HEK293 (cell line): ENCODE measurements at regions not wholly inside any gene's neighbourhood (a gene's known extent, or its start where the extent isn't known, plus 50 kb on each side); places are given as distances from the start of the nearest gene placed in this dataset.

Experiments
- CTCF ChIA-PET: fragments of 350-600 bp; formaldehyde crosslinking; extraction: SDS; loops from one replicate; lab custom pipeline; 2021; ENCODE audit warnings: antibody characterized with exemption; lab: Yijun Ruan, JAX
- POLR2A ChIA-PET: fragments of 300-600 bp; formaldehyde crosslinking; extraction: SDS; loops from one replicate; lab custom pipeline; 2020; ENCODE audit warnings: antibody characterized with exemption, inconsistent platforms; lab: Yijun Ruan, JAX
- H3K27ac ChIP-seq: fragments of 200-500 bp; sonication (Bioruptor generic); 2 replicates; pipeline ENCODE4 v1.5.1; 2014; ENCODE audit warnings: low read depth, low read length, control low read depth, inconsistent platforms; ENCODE audit errors: extremely low read depth
- H3K36me3 ChIP-seq, 2 experiments: fragments of 200-500 bp in 1 of 2; sonication (Bioruptor generic) in 1 of 2; 1 replicate in 1 of 2; 2 replicates in 1 of 2; pipeline ENCODE4 v1.5.1; 2014 to 2017; ENCODE audit warnings: inconsistent platforms in 2 of 2, low read length in 2 of 2; ENCODE audit not compliant: control insufficient read depth in 2 of 2, insufficient read depth in 1 of 2
- H3K4me1 ChIP-seq: fragments of 200-500 bp; sonication (Bioruptor generic); 2 replicates; pipeline ENCODE4 v1.5.1; 2014; ENCODE audit warnings: mild to moderate bottlenecking, low read length, inconsistent platforms; ENCODE audit not compliant: control insufficient read depth, insufficient read depth
- H3K4me3 ChIP-seq: 2 replicates; pipeline ENCODE4 v1.5.1; 2011; ENCODE audit warnings: low read depth, mild to moderate bottlenecking, control low read depth, low read length, moderate library complexity
- H3K9me3 ChIP-seq: fragments of 200-500 bp; sonication (Bioruptor generic); 2 replicates; pipeline ENCODE4 v1.5.1; 2014; ENCODE audit warnings: low read depth, low read length, inconsistent platforms; ENCODE audit not compliant: control insufficient read depth, insufficient read depth
- GLI2 ChIP-seq: fragments of 450-650 bp; formaldehyde crosslinking; IDR thresholded peaks from 2 replicates; pipeline ENCODE4; 2017; ENCODE audit warnings: missing biosample characterization, missing genetic modification characterization, low read depth, borderline replicate concordance
- HOXA7 ChIP-seq: sonication (generic); formaldehyde crosslinking; IDR thresholded peaks from 2 replicates; pipeline ENCODE4 v1.8.1; 2022; ENCODE audit warnings: missing genetic modification reagents, borderline replicate concordance
- KLF7 ChIP-seq: fragments of 450-650 bp; formaldehyde crosslinking; IDR thresholded peaks from 2 replicates; pipeline ENCODE4 v1.5.1; 2016; ENCODE audit warnings: missing biosample characterization, missing genetic modification characterization, borderline replicate concordance
- KLF8 ChIP-seq: fragments of 450-650 bp; formaldehyde crosslinking; IDR thresholded peaks from 2 replicates; pipeline ENCODE4 v1.5.1; 2016; ENCODE audit warnings: missing biosample characterization, missing genetic modification characterization
- PRDM1 ChIP-seq: fragments of 450-650 bp; formaldehyde crosslinking; IDR thresholded peaks from 2 replicates; pipeline ENCODE4; 2016; ENCODE audit warnings: missing biosample characterization, missing genetic modification characterization
- SALL2 ChIP-seq: fragments of 450-650 bp; formaldehyde crosslinking; IDR thresholded peaks from 2 replicates; pipeline ENCODE4 v1.5.0; 2017; ENCODE audit warnings: missing biosample characterization, mild to moderate bottlenecking, missing genetic modification characterization, borderline replicate concordance
- SCRT2 ChIP-seq: fragments of 450-650 bp; formaldehyde crosslinking; IDR thresholded peaks from 2 replicates; pipeline ENCODE4 v1.5.1; 2016; ENCODE audit warnings: missing biosample characterization, missing genetic modification characterization
- SP7 ChIP-seq: fragments of 450-650 bp; formaldehyde crosslinking; IDR thresholded peaks from 2 replicates; pipeline ENCODE4 v1.5.1; 2016; ENCODE audit warnings: missing biosample characterization, missing genetic modification characterization
- ZFP41 ChIP-seq: fragments of 450-650 bp; formaldehyde crosslinking; IDR thresholded peaks from 2 replicates; pipeline ENCODE4 v1.5.1; 2016; ENCODE audit warnings: missing biosample characterization, missing genetic modification characterization, borderline replicate concordance
- ZNF112 ChIP-seq: fragments of 450-650 bp; formaldehyde crosslinking; IDR thresholded peaks from 2 replicates; pipeline ENCODE4 v1.5.0; 2017; ENCODE audit warnings: missing biosample characterization, missing genetic modification characterization
- ZNF138 ChIP-seq: fragments of 450-650 bp; formaldehyde crosslinking; IDR thresholded peaks from 2 replicates; pipeline ENCODE4 v1.5.1; 2016; ENCODE audit warnings: missing biosample characterization, missing genetic modification characterization, borderline replicate concordance
- ZNF174 ChIP-seq: fragments of 450-650 bp; formaldehyde crosslinking; IDR thresholded peaks from 2 replicates; pipeline ENCODE4 v1.5.0; 2017; ENCODE audit warnings: missing biosample characterization, mild to moderate bottlenecking, missing genetic modification characterization
- ZNF202 ChIP-seq: fragments of 450-650 bp; formaldehyde crosslinking; IDR thresholded peaks from 2 replicates; pipeline ENCODE4 v1.5.1; 2016; ENCODE audit warnings: missing biosample characterization, missing genetic modification characterization, borderline replicate concordance
- ZNF223 ChIP-seq: fragments of 450-650 bp; formaldehyde crosslinking; IDR thresholded peaks from 2 replicates; pipeline ENCODE4 v1.5.1; 2016; ENCODE audit warnings: missing biosample characterization, missing genetic modification characterization
- ZNF239 ChIP-seq: fragments of 450-650 bp; formaldehyde crosslinking; IDR thresholded peaks from 2 replicates; pipeline ENCODE4 v1.5.1; 2016; ENCODE audit warnings: missing biosample characterization, missing genetic modification characterization
- ZNF341 ChIP-seq: fragments of 450-650 bp; formaldehyde crosslinking; IDR thresholded peaks from 2 replicates; pipeline ENCODE4; 2016; ENCODE audit warnings: low read depth, missing biosample characterization, missing genetic modification characterization
- ZNF350 ChIP-seq: fragments of 450-650 bp; formaldehyde crosslinking; IDR thresholded peaks from 2 replicates; pipeline ENCODE4 v1.5.0; 2017; ENCODE audit warnings: missing biosample characterization, mild to moderate bottlenecking, missing genetic modification characterization
- ZNF354C ChIP-seq: fragments of 450-650 bp; formaldehyde crosslinking; IDR thresholded peaks from 2 replicates; pipeline ENCODE4 v1.5.1; 2016; ENCODE audit warnings: missing biosample characterization, missing genetic modification characterization, low read depth, borderline replicate concordance
- ZNF521 ChIP-seq: fragments of 450-650 bp; formaldehyde crosslinking; IDR thresholded peaks from 2 replicates; pipeline ENCODE4 v1.5.1; 2017; ENCODE audit warnings: missing biosample characterization, mild to moderate bottlenecking, missing genetic modification characterization
- ZNF560 ChIP-seq: fragments of 450-650 bp; formaldehyde crosslinking; IDR thresholded peaks from 2 replicates; pipeline ENCODE4 v1.5.1; 2017; ENCODE audit warnings: missing biosample characterization, missing genetic modification characterization, borderline replicate concordance
- ZNF571 ChIP-seq: fragments of 450-650 bp; formaldehyde crosslinking; IDR thresholded peaks from 2 replicates; pipeline ENCODE4 v1.5.0; 2017; ENCODE audit warnings: missing biosample characterization, missing genetic modification characterization
- ZNF585B ChIP-seq: fragments of 450-650 bp; formaldehyde crosslinking; IDR thresholded peaks from 2 replicates; pipeline ENCODE4 v1.5.1; 2016; ENCODE audit warnings: missing biosample characterization, missing genetic modification characterization
- ZNF626 ChIP-seq: fragments of 450-650 bp; sonication (Bioruptor Pico); formaldehyde crosslinking; IDR thresholded peaks from 2 replicates; pipeline ENCODE4 v1.5.1; 2018; ENCODE audit warnings: missing biosample characterization, missing genetic modification characterization, inconsistent platforms
- ZNF654 ChIP-seq: fragments of 450-650 bp; formaldehyde crosslinking; IDR thresholded peaks from 2 replicates; pipeline ENCODE4 v1.5.1; 2016; ENCODE audit warnings: low read depth, missing biosample characterization, missing genetic modification characterization
- ZNF670 ChIP-seq: fragments of 450-650 bp; formaldehyde crosslinking; IDR thresholded peaks from 2 replicates; pipeline ENCODE4 v1.5.1; 2016; ENCODE audit warnings: missing biosample characterization, missing genetic modification characterization, low read depth
- ZNF677 ChIP-seq: fragments of 450-650 bp; IDR thresholded peaks from 2 replicates; pipeline ENCODE4 v1.5.0; 2018; ENCODE audit warnings: missing biosample characterization, mild to moderate bottlenecking, missing genetic modification characterization, moderate library complexity
- ZNF707 ChIP-seq: fragments of 450-650 bp; formaldehyde crosslinking; IDR thresholded peaks from 2 replicates; pipeline ENCODE4 v1.5.1; 2016; ENCODE audit warnings: missing biosample characterization, missing genetic modification characterization
- ZNF837 ChIP-seq: fragments of 450-650 bp; formaldehyde crosslinking; IDR thresholded peaks from 2 replicates; pipeline ENCODE4 v1.5.1; 2016; ENCODE audit warnings: missing biosample characterization, missing genetic modification characterization
- TF ChIP-seq, protein P1 (sequence below): fragments of 450-650 bp; formaldehyde crosslinking; IDR thresholded peaks from 2 replicates; pipeline ENCODE4 v1.5.1; 2016; ENCODE audit warnings: missing biosample characterization, missing genetic modification characterization
- TF ChIP-seq, protein P2 (sequence below): fragments of 450-650 bp; formaldehyde crosslinking; IDR thresholded peaks from 2 replicates; pipeline ENCODE4 v1.5.1; 2016; ENCODE audit warnings: missing biosample characterization, missing genetic modification characterization
- TF ChIP-seq, protein P3 (sequence below): fragments of 450-650 bp; formaldehyde crosslinking; IDR thresholded peaks from 2 replicates; pipeline ENCODE4 v1.5.1; 2016; ENCODE audit warnings: missing biosample characterization, missing genetic modification characterization
- TF ChIP-seq, protein P4 (sequence below): IDR thresholded peaks from 2 replicates; pipeline ENCODE4 v1.6.1; 2011; ENCODE audit warnings: mild to moderate bottlenecking, low read depth, low read length, borderline replicate concordance

DNA sequence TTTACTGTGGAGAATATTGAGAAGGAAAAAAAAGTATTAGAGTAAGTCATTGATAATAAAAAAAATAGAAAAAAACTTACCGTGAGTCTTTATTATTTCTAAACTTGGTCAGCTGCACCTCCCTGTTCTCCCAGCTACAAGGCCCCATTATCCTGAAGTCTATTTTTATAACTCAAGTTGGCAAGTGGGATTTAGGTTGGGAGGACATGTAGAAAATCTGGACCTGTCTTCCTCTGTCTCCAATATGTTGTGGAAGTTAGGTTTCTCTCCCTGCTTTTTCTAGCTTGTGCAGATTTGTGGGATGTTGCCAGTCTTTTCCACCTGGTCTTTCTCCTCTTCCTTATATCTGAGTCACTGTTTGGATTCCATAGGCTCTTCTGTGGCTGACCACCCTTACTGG is 361.4 kb downstream of the HLX start:
- H3K4me1 ChIP-seq = no peaks in the 10 kb centered on the region; the same call in 1 of the 2 replicates
- TF ChIP-seq ZNF174 (no peak), ZNF341 (tag by site-specific recombination) (no peak), PRDM1 (tag by site-specific recombination) (no peak), ZNF571 (tag by site-specific recombination) (no peak), KLF7 (tag by site-specific recombination) (no peak), GLI2 (no peak), ZNF239 (tag by site-specific recombination) (no peak), SALL2 (tag by site-specific recombination) (no peak), ZNF626 (tag by site-specific recombination) (no peak), ZNF223 (tag by site-specific recombination) (no peak), ZNF350 (tag by site-specific recombination) (no peak), ZNF202 (tag by site-specific recombination) (no peak), ZNF112 (tag by site-specific recombination) (no peak), SP7 (tag by site-specific recombination) (no peak), ZNF670 (tag by site-specific recombination) (no peak), ZNF560 (tag by site-specific recombination) (no peak), ZNF138 (no peak)
- TF ChIP-seq, protein P1, sequence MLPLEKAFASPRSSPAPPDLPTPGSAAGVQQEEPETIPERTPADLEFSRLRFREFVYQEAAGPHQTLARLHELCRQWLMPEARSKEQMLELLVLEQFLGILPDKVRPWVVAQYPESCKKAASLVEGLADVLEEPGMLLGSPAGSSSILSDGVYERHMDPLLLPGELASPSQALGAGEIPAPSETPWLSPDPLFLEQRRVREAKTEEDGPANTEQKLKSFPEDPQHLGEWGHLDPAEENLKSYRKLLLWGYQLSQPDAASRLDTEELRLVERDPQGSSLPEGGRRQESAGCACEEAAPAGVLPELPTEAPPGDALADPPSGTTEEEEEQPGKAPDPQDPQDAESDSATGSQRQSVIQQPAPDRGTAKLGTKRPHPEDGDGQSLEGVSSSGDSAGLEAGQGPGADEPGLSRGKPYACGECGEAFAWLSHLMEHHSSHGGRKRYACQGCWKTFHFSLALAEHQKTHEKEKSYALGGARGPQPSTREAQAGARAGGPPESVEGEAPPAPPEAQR = no peak
- TF ChIP-seq, protein P2, sequence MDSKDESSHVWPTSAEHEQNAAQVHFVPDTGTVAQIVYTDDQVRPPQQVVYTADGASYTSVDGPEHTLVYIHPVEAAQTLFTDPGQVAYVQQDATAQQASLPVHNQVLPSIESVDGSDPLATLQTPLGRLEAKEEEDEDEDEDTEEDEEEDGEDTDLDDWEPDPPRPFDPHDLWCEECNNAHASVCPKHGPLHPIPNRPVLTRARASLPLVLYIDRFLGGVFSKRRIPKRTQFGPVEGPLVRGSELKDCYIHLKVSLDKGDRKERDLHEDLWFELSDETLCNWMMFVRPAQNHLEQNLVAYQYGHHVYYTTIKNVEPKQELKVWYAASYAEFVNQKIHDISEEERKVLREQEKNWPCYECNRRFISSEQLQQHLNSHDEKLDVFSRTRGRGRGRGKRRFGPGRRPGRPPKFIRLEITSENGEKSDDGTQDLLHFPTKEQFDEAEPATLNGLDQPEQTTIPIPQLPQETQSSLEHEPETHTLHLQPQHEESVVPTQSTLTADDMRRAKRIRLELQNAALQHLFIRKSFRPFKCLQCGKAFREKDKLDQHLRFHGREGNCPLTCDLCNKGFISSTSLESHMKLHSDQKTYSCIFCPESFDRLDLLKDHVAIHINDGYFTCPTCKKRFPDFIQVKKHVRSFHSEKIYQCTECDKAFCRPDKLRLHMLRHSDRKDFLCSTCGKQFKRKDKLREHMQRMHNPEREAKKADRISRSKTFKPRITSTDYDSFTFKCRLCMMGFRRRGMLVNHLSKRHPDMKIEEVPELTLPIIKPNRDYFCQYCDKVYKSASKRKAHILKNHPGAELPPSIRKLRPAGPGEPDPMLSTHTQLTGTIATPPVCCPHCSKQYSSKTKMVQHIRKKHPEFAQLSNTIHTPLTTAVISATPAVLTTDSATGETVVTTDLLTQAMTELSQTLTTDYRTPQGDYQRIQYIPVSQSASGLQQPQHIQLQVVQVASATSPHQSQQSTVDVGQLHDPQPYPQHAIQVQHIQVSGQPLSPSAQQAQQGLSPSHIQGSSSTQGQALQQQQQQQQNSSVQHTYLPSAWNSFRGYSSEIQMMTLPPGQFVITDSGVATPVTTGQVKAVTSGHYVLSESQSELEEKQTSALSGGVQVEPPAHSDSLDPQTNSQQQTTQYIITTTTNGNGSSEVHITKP (tag by site-specific recombination) = no peak
- TF ChIP-seq, protein P3, sequence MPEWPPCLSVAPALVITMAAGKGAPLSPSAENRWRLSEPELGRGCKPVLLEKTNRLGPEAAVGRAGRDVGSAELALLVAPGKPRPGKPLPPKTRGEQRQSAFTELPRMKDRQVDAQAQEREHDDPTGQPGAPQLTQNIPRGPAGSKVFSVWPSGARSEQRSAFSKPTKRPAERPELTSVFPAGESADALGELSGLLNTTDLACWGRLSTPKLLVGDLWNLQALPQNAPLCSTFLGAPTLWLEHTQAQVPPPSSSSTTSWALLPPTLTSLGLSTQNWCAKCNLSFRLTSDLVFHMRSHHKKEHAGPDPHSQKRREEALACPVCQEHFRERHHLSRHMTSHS (tag by site-specific recombination) = no peak
- POLR2A ChIA-PET = no interaction called here

DNA sequence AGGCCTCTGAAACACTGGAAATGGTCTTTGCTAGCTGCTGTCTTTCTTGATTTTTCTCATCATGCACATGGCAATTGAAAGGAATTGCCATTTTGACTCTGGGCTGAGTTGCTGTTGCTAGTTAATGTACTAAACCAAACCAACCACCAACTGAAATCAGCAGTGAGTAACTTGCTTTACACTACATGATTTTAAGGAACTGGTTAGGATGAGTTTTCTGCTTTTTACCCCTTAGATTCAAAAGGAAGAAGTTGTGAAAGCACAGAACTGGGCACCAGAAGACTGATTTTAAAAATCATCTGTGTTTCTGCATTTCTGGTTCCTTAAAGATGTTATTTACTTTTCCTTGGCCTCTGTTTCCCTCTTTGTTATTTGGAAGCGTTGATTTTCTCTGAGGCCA is 361.9 kb downstream of the HLX start:
- CTCF ChIA-PET = interaction anchor here (0.6 kb wide), 1 partner anchor 195 kb away, joined by 5 read pairs; no protein-coding TSS in a partner anchor
- TF ChIP-seq ZNF677 (tag by site-specific recombination) (no peak), KLF8 (tag by site-specific recombination) (no peak), ZNF654 (no peak), ZFP41 (tag by site-specific recombination) (no peak), ZNF585B (tag by site-specific recombination) (no peak), ZNF521 (no peak), ZNF707 (tag by site-specific recombination) (no peak), ZNF354C (tag by site-specific recombination) (no peak), ZNF837 (tag by site-specific recombination) (no peak), SCRT2 (tag by site-specific recombination) (no peak), HOXA7 (CRISPR knock-in tag) (no peak)
- TF ChIP-seq, protein P4, sequence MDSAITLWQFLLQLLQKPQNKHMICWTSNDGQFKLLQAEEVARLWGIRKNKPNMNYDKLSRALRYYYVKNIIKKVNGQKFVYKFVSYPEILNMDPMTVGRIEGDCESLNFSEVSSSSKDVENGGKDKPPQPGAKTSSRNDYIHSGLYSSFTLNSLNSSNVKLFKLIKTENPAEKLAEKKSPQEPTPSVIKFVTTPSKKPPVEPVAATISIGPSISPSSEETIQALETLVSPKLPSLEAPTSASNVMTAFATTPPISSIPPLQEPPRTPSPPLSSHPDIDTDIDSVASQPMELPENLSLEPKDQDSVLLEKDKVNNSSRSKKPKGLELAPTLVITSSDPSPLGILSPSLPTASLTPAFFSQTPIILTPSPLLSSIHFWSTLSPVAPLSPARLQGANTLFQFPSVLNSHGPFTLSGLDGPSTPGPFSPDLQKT = no peak

More for the DNA sequence above, 361.4 kb downstream of the HLX start:
- no peak overlapping the region for H3K4me3 ChIP-seq
- no peaks in the 10 kb centered on the region for H3K36me3 ChIP-seq
- H3K9me3 ChIP-seq = no peaks in the 10 kb centered on the region
- CTCF ChIA-PET = no interaction called here
- no peak overlapping the region for H3K27ac ChIP-seq

More for the DNA sequence above, 361.9 kb downstream of the HLX start:
- Histone ChIP-seq H3K4me3 (no peak overlapping the region), H3K36me3 (no peaks in the 10 kb centered on the region), H3K27ac (no peak overlapping the region), H3K9me3 (no peaks in the 10 kb centered on the region), H3K4me1 (no peaks in the 10 kb centered on the region; the same call in 1 of the 2 replicates)
- POLR2A ChIA-PET = no interaction called here
